ENCODE measurements at regions not wholly inside any gene's neighbourhood (a gene's known extent, or its start where the extent isn't known, plus 50 kb on each side); places are given as distances from the start of the nearest gene placed in this dataset.

DNA sequence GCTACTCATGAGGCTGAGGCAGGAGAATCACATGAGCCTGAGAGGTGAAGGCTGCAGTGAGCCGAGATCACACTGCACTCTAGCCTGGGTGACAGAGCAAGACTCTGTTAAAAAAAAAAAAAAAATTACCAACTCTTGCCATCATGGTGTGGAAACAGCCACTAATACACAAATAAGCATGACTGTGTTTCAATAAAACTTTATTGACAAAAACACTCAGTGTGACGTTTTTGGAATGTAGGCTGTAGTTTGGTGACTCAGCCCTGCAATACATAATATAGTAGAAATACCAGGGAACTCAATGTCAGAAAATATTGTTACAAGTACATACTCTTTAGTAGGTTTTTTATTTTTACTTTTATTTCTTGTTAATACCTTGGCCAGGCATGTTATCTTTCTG, 207.1 kb downstream of the CASP12 start:
- no peak for TF ChIP-seq POLR2A (IDR thresholded peaks at IDR 0.05)
- TF ChIP-seq, protein P1, sequence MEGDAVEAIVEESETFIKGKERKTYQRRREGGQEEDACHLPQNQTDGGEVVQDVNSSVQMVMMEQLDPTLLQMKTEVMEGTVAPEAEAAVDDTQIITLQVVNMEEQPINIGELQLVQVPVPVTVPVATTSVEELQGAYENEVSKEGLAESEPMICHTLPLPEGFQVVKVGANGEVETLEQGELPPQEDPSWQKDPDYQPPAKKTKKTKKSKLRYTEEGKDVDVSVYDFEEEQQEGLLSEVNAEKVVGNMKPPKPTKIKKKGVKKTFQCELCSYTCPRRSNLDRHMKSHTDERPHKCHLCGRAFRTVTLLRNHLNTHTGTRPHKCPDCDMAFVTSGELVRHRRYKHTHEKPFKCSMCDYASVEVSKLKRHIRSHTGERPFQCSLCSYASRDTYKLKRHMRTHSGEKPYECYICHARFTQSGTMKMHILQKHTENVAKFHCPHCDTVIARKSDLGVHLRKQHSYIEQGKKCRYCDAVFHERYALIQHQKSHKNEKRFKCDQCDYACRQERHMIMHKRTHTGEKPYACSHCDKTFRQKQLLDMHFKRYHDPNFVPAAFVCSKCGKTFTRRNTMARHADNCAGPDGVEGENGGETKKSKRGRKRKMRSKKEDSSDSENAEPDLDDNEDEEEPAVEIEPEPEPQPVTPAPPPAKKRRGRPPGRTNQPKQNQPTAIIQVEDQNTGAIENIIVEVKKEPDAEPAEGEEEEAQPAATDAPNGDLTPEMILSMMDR (IDR thresholded peaks at IDR 0.05), result no peak
